ENCODE measurements at regions not wholly inside any gene's neighbourhood (a gene's known extent, or its start where the extent isn't known, plus 50 kb on each side); places are given as distances from the start of the nearest gene placed in this dataset.

DNA sequence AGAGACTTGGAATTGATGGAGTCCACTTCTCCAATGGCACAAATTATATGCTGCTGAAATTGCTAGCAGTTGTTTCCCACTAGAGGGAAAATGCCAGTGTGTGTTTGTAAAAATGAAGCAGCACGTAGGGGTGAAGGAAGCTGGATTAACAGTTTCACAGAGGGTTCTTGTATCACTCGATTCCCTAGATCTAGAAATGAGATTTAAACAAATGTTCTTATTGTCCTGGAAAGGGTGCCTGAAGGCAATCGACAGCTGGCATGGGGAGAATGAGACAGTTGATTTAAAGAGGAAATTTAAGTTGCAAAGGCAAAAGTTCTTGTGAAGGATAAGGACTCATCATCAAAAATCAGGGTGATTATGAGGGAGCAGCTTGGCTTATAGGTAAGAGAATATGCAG is 234.8 kb upstream of the ARPP21 start:
- Histone ChIP-seq H3K4me1 (ENCODE audit: low read depth, poor library complexity, severe bottlenecking) (no peaks in the 10 kb centered on the region), H3K27ac (no peak overlapping the region), H3K9ac (no peak overlapping the region), H3K4me3 (IDR thresholded peaks at IDR 0.05; ENCODE audit: insufficient read depth, low read depth, low read length) (no peak overlapping the region), H3K27me3 (ENCODE audit: insufficient read depth, low read depth) (no peaks in the 10 kb centered on the region), H3K4me2 (no peak overlapping the region), H3K36me3 (ENCODE audit: insufficient read depth) (no peaks in the 10 kb centered on the region), H3K79me2 (ENCODE audit: insufficient read depth, low read depth) (no peaks in the 10 kb centered on the region), H2AFZ (ENCODE audit: low read depth) (no peak overlapping the region), H4K20me1 (ENCODE audit: insufficient read depth) (no peaks in the 10 kb centered on the region)
- TF ChIP-seq, protein P1, sequence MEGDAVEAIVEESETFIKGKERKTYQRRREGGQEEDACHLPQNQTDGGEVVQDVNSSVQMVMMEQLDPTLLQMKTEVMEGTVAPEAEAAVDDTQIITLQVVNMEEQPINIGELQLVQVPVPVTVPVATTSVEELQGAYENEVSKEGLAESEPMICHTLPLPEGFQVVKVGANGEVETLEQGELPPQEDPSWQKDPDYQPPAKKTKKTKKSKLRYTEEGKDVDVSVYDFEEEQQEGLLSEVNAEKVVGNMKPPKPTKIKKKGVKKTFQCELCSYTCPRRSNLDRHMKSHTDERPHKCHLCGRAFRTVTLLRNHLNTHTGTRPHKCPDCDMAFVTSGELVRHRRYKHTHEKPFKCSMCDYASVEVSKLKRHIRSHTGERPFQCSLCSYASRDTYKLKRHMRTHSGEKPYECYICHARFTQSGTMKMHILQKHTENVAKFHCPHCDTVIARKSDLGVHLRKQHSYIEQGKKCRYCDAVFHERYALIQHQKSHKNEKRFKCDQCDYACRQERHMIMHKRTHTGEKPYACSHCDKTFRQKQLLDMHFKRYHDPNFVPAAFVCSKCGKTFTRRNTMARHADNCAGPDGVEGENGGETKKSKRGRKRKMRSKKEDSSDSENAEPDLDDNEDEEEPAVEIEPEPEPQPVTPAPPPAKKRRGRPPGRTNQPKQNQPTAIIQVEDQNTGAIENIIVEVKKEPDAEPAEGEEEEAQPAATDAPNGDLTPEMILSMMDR (conservative IDR thresholded peaks at IDR 0.05; ENCODE audit: low read depth, low read length): no peak

- no peak overlapping the region for H3K9ac ChIP-seq
- no peaks in the 10 kb centered on the region for H4K20me1 ChIP-seq (ENCODE audit: insufficient read depth)
- no peaks in the 10 kb centered on the region for H3K79me2 ChIP-seq (ENCODE audit: insufficient read depth, low read depth)
- no peaks in the 10 kb centered on the region for H3K27me3 ChIP-seq (ENCODE audit: insufficient read depth, low read depth)
- H3K4me3 ChIP-seq (IDR thresholded peaks at IDR 0.05; ENCODE audit: insufficient read depth, low read depth, low read length): no peak overlapping the region
- H3K4me2 ChIP-seq: no peak overlapping the region
- TF ChIP-seq, protein P1 (conservative IDR thresholded peaks at IDR 0.05; ENCODE audit: low read depth, low read length): no peak
- no peak overlapping the region for H3K27ac ChIP-seq
- H2AFZ ChIP-seq (ENCODE audit: low read depth): no peak overlapping the region
- H3K4me1 ChIP-seq (ENCODE audit: low read depth, poor library complexity, severe bottlenecking): no peaks in the 10 kb centered on the region
- no peaks in the 10 kb centered on the region for H3K36me3 ChIP-seq (ENCODE audit: insufficient read depth)
Observed at GRCh38 chr3:35408882-35409281, 230.4 kb upstream of the ARPP21 start.

- H3K27ac ChIP-seq: no peak overlapping the region
- H3K4me2 ChIP-seq: no peak overlapping the region
- H3K4me1 ChIP-seq (ENCODE audit: low read depth, poor library complexity, severe bottlenecking): no peaks in the 10 kb centered on the region
- no peak overlapping the region for H2AFZ ChIP-seq (ENCODE audit: low read depth)
- no peak overlapping the region for H3K4me3 ChIP-seq (IDR thresholded peaks at IDR 0.05; ENCODE audit: insufficient read depth, low read depth, low read length)
- H4K20me1 ChIP-seq (ENCODE audit: insufficient read depth): no peaks in the 10 kb centered on the region
- no peaks in the 10 kb centered on the region for H3K79me2 ChIP-seq (ENCODE audit: insufficient read depth, low read depth)
- no peak overlapping the region for H3K9ac ChIP-seq
- TF ChIP-seq, protein P1 (conservative IDR thresholded peaks at IDR 0.05; ENCODE audit: low read depth, low read length): no peak
- H3K36me3 ChIP-seq (ENCODE audit: insufficient read depth): no peaks in the 10 kb centered on the region
- no peaks in the 10 kb centered on the region for H3K27me3 ChIP-seq (ENCODE audit: insufficient read depth, low read depth)
Observed at GRCh38 chr3:35409991-35410390, 229.3 kb upstream of the ARPP21 start.

GRCh38 chr3:35413483-35413882 is 225.8 kb upstream of the ARPP21 start:
- TF ChIP-seq, protein P1 (conservative IDR thresholded peaks at IDR 0.05; ENCODE audit: low read depth, low read length): no peak
- no peak overlapping the region for H3K27ac ChIP-seq
- no peaks in the 10 kb centered on the region for H3K36me3 ChIP-seq (ENCODE audit: insufficient read depth)
- no peaks in the 10 kb centered on the region for H4K20me1 ChIP-seq (ENCODE audit: insufficient read depth)
- no peaks in the 10 kb centered on the region for H3K79me2 ChIP-seq (ENCODE audit: insufficient read depth, low read depth)
- H3K4me1 ChIP-seq (ENCODE audit: low read depth, poor library complexity, severe bottlenecking): no peaks in the 10 kb centered on the region
- H3K9ac ChIP-seq: no peak overlapping the region
- no peak overlapping the region for H2AFZ ChIP-seq (ENCODE audit: low read depth)
- H3K4me2 ChIP-seq: no peak overlapping the region
- H3K27me3 ChIP-seq (ENCODE audit: insufficient read depth, low read depth): no peaks in the 10 kb centered on the region
- no peak overlapping the region for H3K4me3 ChIP-seq (IDR thresholded peaks at IDR 0.05; ENCODE audit: insufficient read depth, low read depth, low read length)

All from KMS-11 (cell line).